WTC11 (cell line): ENCODE measurements at regions not wholly inside any gene's neighbourhood (a gene's known extent, or its start where the extent isn't known, plus 50 kb on each side); places are given as distances from the start of the nearest gene placed in this dataset.

Experiments used
- ATAC-seq: fragments of 200-7000 bp; cut with Tn5 transposase; 2 replicates; pipeline ENCODE4 v1.10.0; 2021; ENCODE audit warnings: mild to moderate bottlenecking, moderate library complexity
- CTCF ChIA-PET: fragments of 300-600 bp; sonication (Branson Sonifier 250); formaldehyde crosslinking; loops from one replicate; lab custom pipeline; 2021; ENCODE audit warnings: antibody characterized with exemption; lab: Charles Lee
- POLR2A ChIA-PET: fragments of 350-600 bp; sonication (Branson Sonifier 250); formaldehyde crosslinking; loops from one replicate; lab custom pipeline; 2021; ENCODE audit warnings: antibody characterized with exemption; lab: Charles Lee
- DNase-seq: peaks from one replicate; pipeline ENCODE4 v3.0.0; 2021; ENCODE audit warnings: low spot score
- H3K27ac Mint-ChIP-seq: 2 replicates; pipeline ENCODE4 v1.8.0; 2021; ENCODE audit warnings: mixed read lengths
- H3K27me3 Mint-ChIP-seq: 2 replicates; pipeline ENCODE4 v1.8.0; 2021; ENCODE audit warnings: low read depth, mild to moderate bottlenecking, moderate library complexity, mixed read lengths
- H3K36me3 Mint-ChIP-seq: 2 replicates; pipeline ENCODE4 v1.8.0; 2021; ENCODE audit warnings: mixed read lengths
- H3K4me1 Mint-ChIP-seq: 2 replicates; pipeline ENCODE4 v1.8.0; 2022; ENCODE audit warnings: mixed read lengths
- H3K4me3 Mint-ChIP-seq: 2 replicates; pipeline ENCODE4 v1.8.0; 2021; ENCODE audit warnings: mild to moderate bottlenecking, moderate library complexity, mixed read lengths
- H3K9me3 Mint-ChIP-seq: 2 replicates; pipeline ENCODE4 v1.8.0; 2021; ENCODE audit warnings: mixed read lengths
- AR ChIP-seq: fragments of 250-450 bp; sonication (Bioruptor Pico); IDR thresholded peaks from 2 replicates; pipeline ENCODE4 v1.9.0; 2021; ENCODE audit warnings: mild to moderate bottlenecking
- ATF6 ChIP-seq: sonication (generic); formaldehyde crosslinking; IDR thresholded peaks from 2 replicates; pipeline ENCODE4 v1.8.1; 2023; ENCODE audit warnings: mild to moderate bottlenecking, missing genetic modification reagents
- CTCF ChIP-seq: fragments of 200-600 bp; IDR thresholded peaks from 2 replicates; pipeline ENCODE4 v1.8.0; 2022; ENCODE audit warnings: antibody characterized with exemption
- ELF4 ChIP-seq: sonication (generic); formaldehyde crosslinking; IDR thresholded peaks from 2 replicates; pipeline ENCODE4 v1.8.1; 2022; ENCODE audit warnings: low read depth, mild to moderate bottlenecking, moderate library complexity, missing genetic modification reagents
- ETV6 ChIP-seq: sonication (generic); formaldehyde crosslinking; IDR thresholded peaks from 2 replicates; pipeline ENCODE4 v1.8.1; 2022; ENCODE audit warnings: mild to moderate bottlenecking, missing genetic modification reagents
- GRHL2 ChIP-seq: fragments of 250-450 bp; sonication (Bioruptor Pico); IDR thresholded peaks from 2 replicates; pipeline ENCODE4 v1.8.0; 2022; ENCODE audit warnings: mild to moderate bottlenecking, moderate library complexity; ENCODE audit not compliant: insufficient replicate concordance, severe bottlenecking
- MYBL2 ChIP-seq: sonication (generic); formaldehyde crosslinking; IDR thresholded peaks from 2 replicates; pipeline ENCODE4 v1.8.1; 2023; ENCODE audit warnings: mild to moderate bottlenecking, moderate library complexity, missing genetic modification reagents
- NFE2L1 ChIP-seq: sonication (generic); formaldehyde crosslinking; IDR thresholded peaks from 2 replicates; pipeline ENCODE4 v1.8.1; 2023; ENCODE audit warnings: missing genetic modification reagents
- OVOL2 ChIP-seq: fragments of 250-450 bp; sonication (Bioruptor Pico); IDR thresholded peaks from 2 replicates; pipeline ENCODE4 v1.9.0; 2021; ENCODE audit warnings: mild to moderate bottlenecking, borderline replicate concordance
- PRRX2 ChIP-seq: fragments of 250-450 bp; sonication (Bioruptor Pico); IDR thresholded peaks from 2 replicates; pipeline ENCODE4 v1.8.0; 2021; ENCODE audit warnings: mild to moderate bottlenecking
- RORB ChIP-seq: fragments of 250-450 bp; sonication (Bioruptor Pico); IDR thresholded peaks from 2 replicates; pipeline ENCODE4 v1.9.0; 2021; ENCODE audit warnings: mild to moderate bottlenecking
- ZNF121 ChIP-seq: sonication (generic); formaldehyde crosslinking; IDR thresholded peaks from 2 replicates; pipeline ENCODE4 v1.8.0; 2023; ENCODE audit warnings: missing genetic modification reagents
- ZNF138 ChIP-seq: sonication (generic); formaldehyde crosslinking; conservative IDR thresholded peaks from 2 replicates; pipeline ENCODE4 v1.8.1; 2022; ENCODE audit warnings: mild to moderate bottlenecking, moderate library complexity, missing genetic modification reagents
- ZNF263 ChIP-seq: sonication (generic); formaldehyde crosslinking; IDR thresholded peaks from 2 replicates; pipeline ENCODE4 v1.8.1; 2022; ENCODE audit warnings: low read depth, mild to moderate bottlenecking, moderate library complexity, missing genetic modification reagents
- ZNF532 ChIP-seq: fragments of 250-450 bp; sonication (Bioruptor Pico); IDR thresholded peaks from 2 replicates; pipeline ENCODE4 v1.9.0; 2021; ENCODE audit warnings: mild to moderate bottlenecking, borderline replicate concordance

GRCh38 chr12:77366616-77367015 lies 301.2 kb upstream of the E2F7 start (continued):
- no peak for TF ChIP-seq ZNF532 (CRISPR knock-in tag)
- TF ChIP-seq RORB (CRISPR knock-in tag) = no peak
- no peak for TF ChIP-seq ZNF263

- ChIA-PET POLR2A (no interaction called here), CTCF (no interaction called here)
- ATAC-seq = peak; percentile 43; the same call in 1 of the 2 replicates
- Mint-ChIP-seq H3K27me3 (peaks cover 4% of the 10 kb centered on the region), H3K27ac (no peak overlapping the region), H3K4me3 (no peak overlapping the region), H3K9me3 (peaks cover 5% of the 10 kb centered on the region; the same call in 1 of the 2 replicates), H3K36me3 (no peaks in the 10 kb centered on the region; the same call in 1 of the 2 replicates), H3K4me1 (peaks cover 35% of the 10 kb centered on the region)
- DNase-seq = no peak
- no peak for TF ChIP-seq ETV6 (CRISPR knock-in tag)
- TF ChIP-seq AR (CRISPR knock-in tag) = no peak
- TF ChIP-seq CTCF = no peak
- no peak for TF ChIP-seq NFE2L1 (CRISPR knock-in tag)
- TF ChIP-seq PRRX2 (CRISPR knock-in tag) = no peak
- no peak for TF ChIP-seq ZNF532 (CRISPR knock-in tag)
- no peak for TF ChIP-seq GRHL2 (CRISPR knock-in tag)
- no peak for TF ChIP-seq ZNF138
- no peak for TF ChIP-seq ELF4
- TF ChIP-seq MYBL2 (CRISPR knock-in tag) = no peak
- TF ChIP-seq ZNF121 = no peak
- no peak for TF ChIP-seq ATF6 (CRISPR knock-in tag)
- TF ChIP-seq OVOL2 (CRISPR knock-in tag) = no peak
These were observed 299.0 kb upstream of the E2F7 start for GRCh38 chr12:77364400-77364799.
